ENCODE measurements at regions not wholly inside any gene's neighbourhood (a gene's known extent, or its start where the extent isn't known, plus 50 kb on each side); places are given as distances from the start of the nearest gene placed in this dataset.

- no peak for DNase-seq (ENCODE audit: low read depth, low spot score)
- no peak overlapping the region for H3K27ac ChIP-seq
Measured at GRCh38 chr16:55380485-55380884, 56.5 kb downstream of the IRX6 start.

DNA sequence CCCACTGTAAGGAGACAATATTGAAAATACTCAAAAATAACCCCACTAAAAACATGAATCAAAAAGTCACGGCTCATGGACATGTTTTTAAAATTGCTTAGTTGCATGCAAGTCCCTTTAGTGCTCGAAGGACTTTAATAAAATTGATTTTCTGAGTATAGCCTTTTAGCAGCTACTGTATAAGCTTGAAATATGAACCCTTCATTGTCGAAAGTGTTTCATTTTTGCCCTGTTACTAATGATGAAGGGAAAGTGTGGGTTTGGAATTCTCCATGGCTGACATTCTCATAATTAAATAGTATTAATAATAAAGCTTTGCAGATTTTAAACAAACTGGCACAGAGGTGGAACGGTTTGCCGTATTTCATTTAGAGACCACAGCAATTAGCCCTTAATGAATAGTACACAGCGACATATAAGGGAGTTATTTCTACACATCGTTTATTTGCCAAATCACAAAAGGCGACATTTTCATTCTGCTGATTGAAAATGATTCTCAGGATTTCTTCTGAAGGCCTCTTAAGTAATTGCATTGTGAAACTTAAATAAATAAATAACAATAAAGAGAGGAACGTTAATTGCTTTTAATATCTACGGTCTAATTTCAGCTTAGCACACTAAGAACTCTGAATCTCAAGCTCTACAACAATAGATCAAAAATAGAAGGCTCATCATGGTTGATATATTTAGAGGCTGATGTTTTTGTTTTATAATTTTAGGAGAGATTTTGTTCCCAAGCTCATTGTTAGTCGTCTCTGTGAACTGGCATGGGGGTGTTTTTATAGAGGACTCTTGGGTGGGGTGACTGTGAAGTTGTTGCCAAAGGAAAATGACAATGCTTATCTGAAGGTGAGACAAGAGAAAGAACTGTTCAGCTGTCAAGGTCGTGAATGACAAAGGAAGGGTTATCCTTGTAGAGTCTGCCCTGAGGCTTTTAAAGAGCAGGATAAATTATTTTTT is 60.6 kb downstream of the IRX6 start:
- no peak overlapping the region for H3K27ac ChIP-seq
- no peak for DNase-seq (ENCODE audit: low read depth, low spot score)

DNA sequence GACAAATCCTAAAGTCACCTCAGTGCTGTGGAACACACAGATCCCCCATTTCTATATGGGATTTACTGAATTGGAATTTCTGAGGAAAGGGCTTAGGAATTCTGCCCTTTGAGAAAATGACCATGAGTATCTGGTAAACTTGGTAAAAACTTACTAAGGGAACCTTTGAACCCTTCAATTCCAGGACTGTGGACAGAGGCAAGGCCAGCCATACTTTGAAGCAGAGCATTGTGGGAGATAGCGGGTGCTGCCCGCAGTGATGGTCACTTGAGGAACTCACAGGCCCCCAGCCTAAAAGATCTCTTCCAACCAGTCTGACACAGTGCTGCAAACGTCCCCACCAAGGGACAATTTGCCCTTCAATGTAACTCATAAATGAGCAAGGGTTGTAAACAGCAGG is 61.4 kb downstream of the IRX6 start:
- H3K27ac ChIP-seq, result no peak overlapping the region
- no peak for DNase-seq (ENCODE audit: low read depth, low spot score)

GRCh38 chr16:55386534-55387296 is 62.7 kb downstream of the IRX6 start:
- peak; percentile 57 for DNase-seq (ENCODE audit: low read depth, low spot score)
- peak overlapping the region; percentile 44 for H3K27ac ChIP-seq

- no peak for DNase-seq (ENCODE audit: low read depth, low spot score)
- no peak overlapping the region for H3K27ac ChIP-seq
Measured at GRCh38 chr16:55388131-55388862, 64.3 kb downstream of the IRX6 start.

- peak; percentile 20 for DNase-seq (ENCODE audit: low read depth, low spot score)
- peak overlapping the region; percentile 32 for H3K27ac ChIP-seq
Measured at GRCh38 chr16:55389426-55390073, 65.5 kb downstream of the IRX6 start.

DNA sequence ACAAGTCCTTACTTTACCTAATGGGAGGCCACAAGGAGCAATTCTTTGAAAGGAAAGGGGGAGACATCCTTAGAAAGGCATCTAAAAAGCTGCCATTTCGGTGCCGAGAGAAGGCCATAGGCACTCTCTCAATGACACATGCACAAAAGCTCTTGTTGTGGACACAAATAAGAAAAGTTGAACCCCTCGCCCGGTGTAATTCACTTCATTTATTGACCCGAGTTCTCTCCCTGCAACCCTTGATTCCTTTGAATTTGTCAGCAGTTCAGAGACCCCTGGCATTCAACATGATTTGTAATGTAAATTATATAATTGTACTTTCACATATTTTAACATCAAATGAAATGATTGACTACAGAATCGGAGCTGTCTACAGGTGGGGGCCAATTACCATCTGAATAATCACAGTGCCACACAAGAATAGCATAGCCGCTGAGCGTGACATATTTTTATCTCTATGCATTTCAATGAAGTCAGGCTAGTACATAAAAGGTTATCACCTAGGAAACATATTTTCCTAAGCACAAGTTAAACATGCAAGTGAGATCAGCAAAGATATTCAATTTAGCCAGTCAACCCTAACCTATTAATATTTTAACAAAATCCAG is 66.7 kb downstream of the IRX6 start:
- no peak overlapping the region for H3K27ac ChIP-seq
- no peak for DNase-seq (ENCODE audit: low read depth, low spot score)

DNA sequence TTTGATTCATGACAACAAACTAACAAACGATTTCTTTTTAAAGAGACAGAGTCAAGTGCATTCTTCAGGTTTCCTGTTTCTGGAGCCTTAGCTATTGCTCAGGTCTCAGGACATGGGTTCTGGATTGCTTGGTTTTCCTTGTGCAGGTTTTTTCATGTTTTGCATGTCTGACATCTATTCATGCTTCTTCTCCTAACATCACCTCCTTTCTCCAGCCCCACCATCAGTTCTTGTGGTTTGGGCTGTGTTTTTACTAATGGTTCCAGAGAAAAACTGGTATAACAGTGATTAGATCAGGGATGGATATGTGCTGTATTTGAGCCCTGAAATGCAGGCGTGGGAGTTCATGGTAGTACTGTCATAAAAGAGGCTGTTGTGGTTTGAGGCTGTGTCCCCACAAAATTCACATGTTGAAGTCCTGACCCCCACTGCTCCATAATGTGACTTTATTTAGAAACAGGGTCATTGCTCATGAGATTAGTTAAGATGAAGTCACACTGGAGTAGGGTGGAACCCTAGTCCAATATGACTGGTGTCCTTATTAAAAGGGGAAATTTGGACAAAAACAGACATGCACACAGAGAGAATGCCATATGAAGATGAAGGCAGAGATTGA is 67.9 kb downstream of the IRX6 start:
- peak overlapping the region; percentile 58 for H3K27ac ChIP-seq
- DNase-seq (ENCODE audit: low read depth, low spot score), result no peak

GRCh38 chr16:55392701-55393100 is 68.7 kb downstream of the IRX6 start:
- DNase-seq (ENCODE audit: low read depth, low spot score), result peak; percentile 43
- H3K27ac ChIP-seq, result peak overlapping the region; percentile 58

- no peak for DNase-seq (ENCODE audit: low read depth, low spot score)
- H3K27ac ChIP-seq, result no peak overlapping the region
Measured at GRCh38 chr16:55393991-55394390, 70.0 kb downstream of the IRX6 start.

GRCh38 chr16:55398762-55399161 is 74.8 kb downstream of the IRX6 start:
- no peak for DNase-seq (ENCODE audit: low read depth, low spot score)
- H3K27ac ChIP-seq, result no peak overlapping the region

DNA sequence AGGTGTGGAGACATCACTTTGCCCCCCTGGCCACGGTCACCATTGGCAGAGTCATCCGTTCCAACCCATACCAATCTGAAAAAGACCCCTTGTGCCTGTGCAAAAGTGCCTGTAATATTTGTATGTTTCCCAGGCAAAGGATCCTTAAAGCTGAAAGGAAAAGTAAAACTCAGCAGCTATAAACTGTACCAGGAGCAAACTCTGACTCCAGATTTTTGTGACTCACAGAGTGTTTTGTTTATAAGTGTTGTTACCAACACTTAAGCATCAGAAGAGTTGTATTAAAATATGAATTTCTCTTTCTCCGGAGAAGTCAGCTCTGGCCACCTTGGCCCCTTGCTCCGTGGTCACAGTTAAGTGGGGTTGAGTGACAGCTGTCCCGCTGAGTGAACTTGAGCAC is 75.9 kb downstream of the IRX6 start:
- no peak for DNase-seq (ENCODE audit: low read depth, low spot score)
- H3K27ac ChIP-seq, result no peak overlapping the region

- DNase-seq (ENCODE audit: low read depth, low spot score), result no peak
- H3K27ac ChIP-seq, result no peak overlapping the region
Measured at GRCh38 chr16:55401046-55401445, 77.0 kb downstream of the IRX6 start.

DNA sequence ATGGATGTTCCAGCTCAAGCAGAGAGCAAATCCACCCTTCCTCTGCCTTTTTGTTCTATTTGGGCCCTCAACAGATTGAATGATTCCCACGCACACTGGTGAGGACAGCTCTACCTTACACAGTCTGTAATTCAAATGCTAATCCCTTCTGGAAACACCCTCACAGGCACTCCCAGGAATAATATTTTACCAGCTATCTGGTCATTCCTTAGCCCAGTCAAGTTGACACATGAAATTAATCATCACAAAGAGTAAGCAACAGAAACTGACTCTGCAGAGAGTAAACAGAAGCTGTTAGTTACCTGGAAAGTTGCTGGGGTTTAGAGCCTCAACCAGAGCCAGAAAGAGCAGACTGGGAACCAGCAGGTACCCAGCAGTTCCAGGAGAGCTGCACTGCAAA is 75.5 kb upstream of the MMP2 start:
- H3K27ac ChIP-seq, result peak overlapping the region; percentile 29
- DNase-seq (ENCODE audit: low read depth, low spot score), result peak; percentile 49

DNA sequence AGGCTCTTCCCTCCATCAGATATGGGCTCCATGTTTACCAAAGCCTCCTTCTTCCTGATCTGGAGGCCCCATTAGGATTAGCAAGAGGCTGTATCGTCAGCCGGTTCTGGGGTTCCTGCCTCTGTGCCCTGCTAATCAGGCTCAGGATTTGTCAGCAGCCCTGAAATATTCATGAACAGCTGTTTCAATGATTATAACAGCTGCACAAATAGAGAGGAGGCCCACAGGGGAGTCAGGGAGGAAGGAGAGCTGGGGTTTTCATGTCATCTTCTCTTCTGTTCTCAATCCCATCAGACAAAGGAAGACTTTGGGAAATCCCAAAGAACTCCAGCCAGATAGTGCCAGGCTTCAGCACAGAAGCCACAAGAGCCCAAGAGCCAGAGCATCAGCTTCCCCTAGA is 72.3 kb upstream of the MMP2 start:
- DNase-seq (ENCODE audit: low read depth, low spot score), result no peak

GRCh38 chr16:55408661-55409060 is 70.3 kb upstream of the MMP2 start:
- H3K27ac ChIP-seq, result no peak overlapping the region
- no peak for DNase-seq (ENCODE audit: low read depth, low spot score)

More for the DNA sequence above, 72.3 kb upstream of the MMP2 start:
- H3K27ac ChIP-seq, result no peak overlapping the region

DNA sequence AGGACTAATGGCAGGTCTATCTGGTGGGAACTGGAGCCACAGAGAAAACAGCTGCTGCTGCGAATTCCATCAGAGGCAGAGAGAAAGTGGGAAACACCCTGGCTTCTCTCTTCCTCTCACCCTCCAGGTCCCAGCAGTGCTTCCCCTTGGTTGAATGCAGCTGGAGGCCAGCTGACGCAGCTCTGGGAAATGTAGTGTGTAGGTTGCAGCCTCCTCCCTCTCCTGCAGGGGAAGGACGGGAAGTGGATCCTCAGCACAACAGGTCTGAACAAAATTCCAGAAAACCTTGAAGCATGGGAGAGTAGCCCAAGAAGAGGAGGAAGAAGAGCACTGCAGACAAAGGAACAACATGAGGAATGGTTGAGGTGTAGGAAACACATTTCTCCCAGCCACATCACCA is 67.8 kb upstream of the MMP2 start:
- DNase-seq (ENCODE audit: low read depth, low spot score), result no peak
- no peak overlapping the region for H3K27ac ChIP-seq

DNA sequence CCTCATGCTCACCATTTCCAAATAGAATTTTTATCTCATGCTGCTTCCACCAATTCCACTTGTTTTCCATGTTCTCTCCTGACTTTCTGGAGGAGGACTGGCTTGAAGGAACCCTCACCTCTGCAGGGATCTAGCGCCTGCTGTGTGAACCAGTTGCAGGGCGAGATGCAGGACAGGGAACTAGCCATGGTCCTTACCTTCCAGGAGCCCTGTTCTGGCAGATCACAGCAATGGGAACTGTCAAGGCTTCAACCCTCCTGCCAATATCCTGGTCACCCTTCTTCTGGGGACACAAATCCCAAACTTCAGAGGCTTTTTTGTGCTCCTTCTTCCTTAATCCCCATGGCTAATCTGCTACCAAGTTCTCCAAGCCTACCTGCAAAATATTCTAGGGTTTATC is 60.4 kb upstream of the MMP2 start:
- no peak overlapping the region for H3K27ac ChIP-seq
- no peak for DNase-seq (ENCODE audit: low read depth, low spot score)

DNA sequence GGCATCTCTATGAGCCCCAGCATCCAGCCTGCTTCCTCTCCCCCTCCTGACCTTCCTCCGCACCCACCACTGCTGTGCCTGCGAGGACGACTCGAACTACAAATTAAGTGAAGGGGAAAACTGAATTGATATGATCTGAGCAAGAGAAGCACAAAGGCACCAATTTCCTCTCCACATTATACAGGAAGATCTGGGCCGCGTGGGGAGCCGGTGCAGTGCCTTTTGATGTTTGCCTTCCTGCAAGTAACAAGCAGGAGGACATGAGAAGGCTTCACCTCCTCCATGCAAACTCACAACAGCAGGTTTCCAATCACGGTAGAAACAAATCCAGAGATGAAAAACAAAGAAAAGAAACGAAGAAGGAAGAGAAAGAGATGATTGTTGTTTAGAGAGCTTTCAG is 57.8 kb upstream of the MMP2 start:
- no peak for DNase-seq (ENCODE audit: low read depth, low spot score)
- no peak overlapping the region for H3K27ac ChIP-seq
